ENCODE measurements at regions not wholly inside any gene's neighbourhood (a gene's known extent, or its start where the extent isn't known, plus 50 kb on each side); places are given as distances from the start of the nearest gene placed in this dataset.

- Histone ChIP-seq H3K9me3 (ENCODE audit: low read length) (no peaks in the 10 kb centered on the region), H3K36me3 (replicated peaks in 1 of 2; ENCODE audit: control insufficient read depth in 1 of 2, insufficient read depth in 2 of 2, low read length in 2 of 2) (no peaks in the 10 kb centered on the region), H3K4me3 (replicated peaks in 1 of 3; ENCODE audit: insufficient read depth in 1 of 3, low read depth in 2 of 3, low read length in 3 of 3) (no peak overlapping the region), H3K4me1 (ENCODE audit: insufficient read depth, low read length) (0 out of 2 replicates have a peak, but pooled peaks cover 8% of the 10 kb centered on the region), H3K9ac (ENCODE audit: insufficient read depth, low read depth, low read length) (no peak overlapping the region), H4K20me1 (ENCODE audit: insufficient read depth, low read length) (no peaks in the 10 kb centered on the region), H2AFZ (ENCODE audit: low read length) (no peak overlapping the region), H3K27me3 (ENCODE audit: control insufficient read depth in 1 of 2, insufficient read depth in 2 of 2, low read length in 2 of 2) (peaks cover 3 to 17% of the 10 kb centered on the region in 2 experiments; a peak in 2 of 5 replicates), H3K4me2 (ENCODE audit: low read depth, low read length) (no peak overlapping the region), H3K27ac (ENCODE audit: extremely low read length, insufficient read depth, low read length) (no peak overlapping the region), H3K79me2 (ENCODE audit: insufficient read depth, low read length) (no peaks in the 10 kb centered on the region)
- ChIA-PET CTCF (ENCODE audit: low intra/inter-chr PET ratio, low total read pairs) (no interaction called here), POLR2A (no interaction called here)
- no peak for FAIRE-seq
- WGBS (ENCODE audit: low lambda C conversion rate) = 51% methylated on average over 5 of the region's 5 CpGs
- DNase-seq (ENCODE audit: low spot score) = no peak
- in situ Hi-C loops (cut with HindIII; ENCODE audit: extremely low pct_ligation_motif_present, low pct_unique_long_range_greater_than_20kb) (loop anchor here (10.0 kb wide), 1 partner anchor 120 kb away; no protein-coding TSS in a partner anchor), intact Hi-C loops (cut with micrococcal nuclease; ENCODE audit: unreplicated experiment) (no loop called here)
- BruUV-seq (replicated peaks) = no TSS peak
- no peak for ATAC-seq
- TF ChIP-seq CERS6 (CRISPR knock-in tag; IDR thresholded peaks at IDR 0.05) (no peak), ATF3 (CRISPR knock-in tag; IDR thresholded peaks at IDR 0.05) (no peak), PLRG1 (conservative IDR thresholded peaks at IDR 0.05) (no peak), ZUFSP (CRISPR knock-in tag; IDR thresholded peaks at IDR 0.05; ENCODE audit: borderline replicate concordance) (no peak), ZNF512B (CRISPR knock-in tag; IDR thresholded peaks at IDR 0.05; ENCODE audit: borderline replicate concordance) (no peak), ZBTB7A (CRISPR knock-in tag; IDR thresholded peaks at IDR 0.05) (no peak), HNF4A (CRISPR knock-in tag; IDR thresholded peaks at IDR 0.05) (no peak), GLI4 (CRISPR knock-in tag; IDR thresholded peaks at IDR 0.05; ENCODE audit: borderline replicate concordance) (no peak), NFAT5 (CRISPR knock-in tag; IDR thresholded peaks at IDR 0.05) (no peak), NFYC (CRISPR knock-in tag; IDR thresholded peaks at IDR 0.05) (no peak), ZBTB38 (CRISPR knock-in tag; IDR thresholded peaks at IDR 0.05) (no peak), GABPB1 (CRISPR knock-in tag; IDR thresholded peaks at IDR 0.05) (no peak), CREB1 (IDR thresholded peaks at IDR 0.05) (no peak), CREB1 (CRISPR knock-in tag; IDR thresholded peaks at IDR 0.05) (no peak)
Measured at GRCh38 chr14:77985211-77985615, 185.0 kb upstream of the NRXN3 start.

Measured in HepG2 (cell line).